Motor neuron (in vitro differentiated cells): ENCODE measurements at regions not wholly inside any gene's neighbourhood (a gene's known extent, or its start where the extent isn't known, plus 50 kb on each side); places are given as distances from the start of the nearest gene placed in this dataset.
"Not testable (repeated sequence)": the region's sequence is repeated elsewhere in the genome, so short reads cannot be mapped to it uniquely, and the experiment has no call there.

Source experiments
- ATAC-seq, 8 experiments: fragments of 200-7000 bp; cut with Tn5 transposase; replicated peaks in 6 of 8; 2 replicates each; pipeline ENCODE4 v1.8.0; 2021; ENCODE audit warnings: mild to moderate bottlenecking in 8 of 8, moderate library complexity in 8 of 8
- H3K27ac ChIP-seq, 2 donors: fragments of 250-450 bp; sonication (Bioruptor Pico); 2 replicates each; pipeline ENCODE4 v1.9.0; 2021; ENCODE audit warnings: antibody characterized with exemption in 2 of 2, mild to moderate bottlenecking in 2 of 2, moderate library complexity in 1 of 2
- H3K4me1 ChIP-seq, 2 donors: fragments of 250-450 bp; sonication (Bioruptor Pico); replicated peaks in 1 of 2; 2 replicates each; pipeline ENCODE4 v1.6.1; 2021; ENCODE audit warnings: antibody characterized with exemption in 2 of 2, mild to moderate bottlenecking in 2 of 2, moderate library complexity in 1 of 2
- H3K4me3 ChIP-seq, 5 donors: fragments of 250-450 bp; sonication (Bioruptor Pico); 2 replicates each; pipeline ENCODE4 v1.9.0; 2021; ENCODE audit warnings: antibody characterized with exemption in 5 of 5, mild to moderate bottlenecking in 5 of 5, moderate library complexity in 4 of 5
- WGBS, 10 experiments: fragments of 450-650 bp; shearing (Covaris generic); methylation state at CpG; one replicate each; pipeline ENCODE4 v1.0.0; 2022; 5-methylcytosine and 5-hydroxymethylcytosine counted together
- in situ Hi-C, 9 experiments: fragments of 400-800 bp; cut with MboI; loops; one replicate each; pipeline ENCODE4 v1.15.0; 2021; ENCODE audit warnings: low sequenced_read_pairs in 9 of 9, low pct_unique_long_range_greater_than_20kb in 2 of 9; ENCODE audit not compliant: unreplicated experiment in 9 of 9

- Histone ChIP-seq H3K4me3 (no peak overlapping the region), H3K27ac (no peak overlapping the region), H3K4me1 (peaks cover 6 to 18% of the 10 kb centered on the region in 2 donors)
- peak in 4 of 8 experiments; percentile 7 to 34 (median 16) for ATAC-seq
- WGBS, 10 experiments = 0 to 100% (median 72%) methylated on average over 1 to 2 of the region's 2 CpGs; no CpG with 5 or more reads in 3 of the 10 experiments
- in situ Hi-C loops = no loop called here
Measured at GRCh38 chr4:13918110-13918509, 290.6 kb upstream of the BOD1L1 start.

GRCh38 chr4:13918991-13919441 lies 291.5 kb upstream of the BOD1L1 start:
- ATAC-seq = peak in 5 of 8 experiments; percentile 8 to 77 (median 39)
- WGBS, 10 experiments = 8 to 100% (median 70%) methylated on average over 2 to 7 of the region's 7 CpGs; no CpG with 5 or more reads in 1 of the 10 experiments
- in situ Hi-C loops = no loop called here
- no peak overlapping the region for H3K27ac ChIP-seq
- H3K4me3 ChIP-seq = no peak overlapping the region
- H3K4me1 ChIP-seq = peaks cover 6 to 18% of the 10 kb centered on the region in 2 donors

DNA sequence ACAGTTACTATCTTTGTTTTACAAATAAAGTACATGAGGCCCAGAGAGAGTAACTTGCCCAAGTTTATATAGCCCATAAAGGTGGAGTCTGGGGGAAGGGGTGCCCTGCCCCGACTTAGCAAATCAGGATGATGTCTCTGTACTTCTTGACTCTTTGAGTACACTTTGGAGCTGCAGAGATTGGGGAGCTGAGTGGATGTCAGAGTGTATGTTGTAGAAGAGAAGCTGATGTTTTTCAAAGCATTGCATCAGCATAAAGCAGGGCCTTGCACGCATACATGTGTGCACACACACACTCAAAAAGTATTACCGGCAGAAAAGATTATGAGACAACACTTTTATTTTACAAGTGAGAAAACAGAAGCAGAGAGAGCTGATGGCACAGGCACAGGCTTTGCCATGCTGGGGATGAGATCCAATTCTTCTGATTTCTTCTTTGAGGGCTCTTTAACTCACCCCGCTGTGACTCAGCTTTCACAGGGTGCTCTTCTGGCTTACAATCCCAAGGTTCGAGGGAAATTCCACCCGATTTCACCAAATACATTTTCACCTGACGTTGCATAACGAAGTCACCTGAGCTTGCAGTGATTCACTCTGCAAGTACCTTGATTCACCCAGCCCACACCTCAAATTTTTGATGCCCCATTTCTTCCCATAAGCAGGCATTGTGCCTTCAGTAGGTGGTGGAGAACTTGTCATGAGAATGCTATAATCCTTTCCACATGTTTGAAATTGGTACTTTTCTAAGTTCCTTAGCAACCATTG lies 292.8 kb upstream of the BOD1L1 start:
- ATAC-seq = peak in 3 of 8 experiments; percentile 40 to 63 (median 50)
- peaks cover 6 to 18% of the 10 kb centered on the region in 2 donors for H3K4me1 ChIP-seq
- in situ Hi-C loops = no loop called here
- H3K4me3 ChIP-seq = no peak overlapping the region
- no peak overlapping the region for H3K27ac ChIP-seq
- 21 to 90% (median 80%) methylated on average over 1 to 8 of the region's 8 CpGs; no CpG with 5 or more reads in 1 of the 10 experiments for WGBS, 10 experiments

DNA sequence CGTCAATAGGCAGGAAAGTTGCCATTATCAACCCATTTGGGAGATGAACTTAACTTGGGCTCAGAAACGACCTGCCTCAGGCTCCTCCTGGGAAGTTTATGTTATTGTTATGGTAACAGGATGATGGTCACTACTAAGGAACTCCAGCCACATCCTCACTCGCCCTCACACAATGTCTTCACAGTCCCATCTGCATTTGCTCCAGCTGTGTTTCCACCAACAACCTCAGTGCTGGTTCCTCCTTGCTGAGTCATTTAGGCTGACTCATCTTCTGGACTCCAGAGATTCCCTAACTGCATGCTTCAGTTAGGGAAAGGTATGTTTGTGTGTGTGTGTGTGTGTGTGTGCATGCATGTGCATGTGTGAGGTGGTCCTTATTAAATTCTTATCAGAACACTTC lies 293.4 kb upstream of the BOD1L1 start:
- Histone ChIP-seq H3K4me1 (peaks cover 6 to 18% of the 10 kb centered on the region in 2 donors), H3K4me3 (no peak overlapping the region), H3K27ac (no peak overlapping the region)
- peak; percentile 67 to 97 (median 88) for ATAC-seq
- WGBS, 10 experiments = 0 to 62% (median 20%) methylated on average over 1 to 3 of the region's 3 CpGs; no CpG with 5 or more reads in 1 of the 10 experiments
- in situ Hi-C loops = no loop called here

DNA sequence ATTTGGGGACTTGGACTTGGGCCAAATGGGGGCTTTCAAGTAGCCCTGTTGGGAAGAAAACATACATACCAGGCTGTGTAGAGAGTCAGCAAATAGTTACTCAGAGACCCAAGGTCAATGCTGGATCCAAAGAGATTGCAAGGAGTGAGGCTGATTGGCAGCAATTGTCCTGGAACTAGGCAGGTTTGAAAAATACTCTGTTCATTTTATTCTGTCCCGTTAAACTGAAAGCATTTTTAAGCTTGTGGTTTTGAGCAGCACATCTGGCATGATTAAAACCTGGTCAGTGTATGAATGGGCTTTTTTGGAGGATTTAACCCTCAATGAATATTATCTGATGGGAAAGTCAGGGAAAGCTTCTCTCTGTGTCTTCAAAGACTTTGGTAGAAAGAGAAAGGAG lies 294.3 kb upstream of the BOD1L1 start:
- Histone ChIP-seq H3K27ac (no peak overlapping the region), H3K4me1 (peaks cover 6 to 18% of the 10 kb centered on the region in 2 donors), H3K4me3 (no peak overlapping the region)
- ATAC-seq = no peak
- in situ Hi-C loops = no loop called here
- 0 to 60% (median 49%) methylated on average over 1 of the region's 1 CpG; no CpG with 5 or more reads in 4 of the 10 experiments for WGBS, 10 experiments

DNA sequence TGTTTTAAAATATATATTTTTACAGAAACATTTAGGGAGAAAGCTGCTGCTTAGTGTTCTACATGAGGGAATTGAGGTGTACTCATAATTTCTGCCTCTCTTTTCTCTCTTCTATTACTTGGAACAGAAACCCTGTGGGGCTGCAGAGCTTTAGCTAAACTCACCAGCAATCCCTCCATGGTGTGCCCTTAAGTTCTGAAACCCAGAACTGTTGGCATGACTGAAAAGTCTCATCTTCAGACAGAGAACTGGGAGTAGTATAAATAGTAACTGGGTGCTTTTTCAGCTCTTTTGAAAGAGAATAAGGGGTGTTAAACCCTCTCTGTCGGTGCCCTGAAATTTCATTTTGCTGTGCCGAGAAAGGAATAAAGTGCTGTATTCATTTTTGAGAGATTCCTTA lies 294.9 kb upstream of the BOD1L1 start:
- no peak for ATAC-seq
- in situ Hi-C loops = no loop called here
- H3K4me1 ChIP-seq = peaks cover 6 to 18% of the 10 kb centered on the region in 2 donors
- WGBS, 10 experiments = 40 to 100% (median 87%) methylated on average over 1 to 2 of the region's 2 CpGs; no CpG with 5 or more reads in 2 of the 10 experiments
- no peak overlapping the region for H3K27ac ChIP-seq
- no peak overlapping the region for H3K4me3 ChIP-seq

GRCh38 chr4:13922873-13923645 lies 295.5 kb upstream of the BOD1L1 start:
- Histone ChIP-seq H3K4me3 (no peak overlapping the region), H3K27ac (no peak overlapping the region), H3K4me1 (peaks cover 6 to 18% of the 10 kb centered on the region in 2 donors)
- ATAC-seq = no peak
- in situ Hi-C loops = no loop called here
- 40 to 100% (median 66%) methylated on average over 1 to 4 of the region's 4 CpGs; no CpG with 5 or more reads in 2 of the 10 experiments for WGBS, 10 experiments

GRCh38 chr4:13924900-13925299 lies 297.4 kb upstream of the BOD1L1 start:
- ATAC-seq, in situ Hi-C loops, H3K27ac ChIP-seq, H3K4me3 ChIP-seq: not testable (repeated sequence)
- H3K4me1 ChIP-seq = peaks cover 4 to 13% of the 10 kb centered on the region in 2 donors
- WGBS, 10 experiments = no CpG with 5 or more reads among the region's 1 CpG

DNA sequence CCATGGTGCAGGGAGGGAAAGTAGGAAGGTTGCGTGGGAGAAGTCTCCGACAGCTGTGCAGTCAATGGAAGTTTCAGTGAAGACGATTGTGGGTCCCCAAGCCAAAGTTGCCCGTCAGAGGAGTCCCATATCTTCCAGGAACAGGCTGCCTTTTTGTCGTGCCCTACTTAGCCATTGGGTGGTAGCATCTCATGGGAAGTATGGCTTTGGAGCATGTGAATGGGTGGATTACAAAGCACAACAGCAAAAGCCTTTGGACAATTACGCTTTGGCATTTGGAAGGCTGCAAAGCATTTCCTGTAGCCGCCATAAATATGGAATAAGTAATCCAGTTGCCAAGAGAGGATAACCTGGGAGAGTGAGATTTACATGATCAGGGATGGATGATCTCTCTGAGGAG lies 300.7 kb upstream of the BOD1L1 start:
- Histone ChIP-seq H3K27ac (no peak overlapping the region), H3K4me3 (no peak overlapping the region), H3K4me1 (no peaks in the 10 kb centered on the region)
- 39 to 100% (median 78%) methylated on average over 1 to 6 of the region's 7 CpGs; no CpG with 5 or more reads in 1 of the 10 experiments for WGBS, 10 experiments
- in situ Hi-C loops = no loop called here
- ATAC-seq = no peak

DNA sequence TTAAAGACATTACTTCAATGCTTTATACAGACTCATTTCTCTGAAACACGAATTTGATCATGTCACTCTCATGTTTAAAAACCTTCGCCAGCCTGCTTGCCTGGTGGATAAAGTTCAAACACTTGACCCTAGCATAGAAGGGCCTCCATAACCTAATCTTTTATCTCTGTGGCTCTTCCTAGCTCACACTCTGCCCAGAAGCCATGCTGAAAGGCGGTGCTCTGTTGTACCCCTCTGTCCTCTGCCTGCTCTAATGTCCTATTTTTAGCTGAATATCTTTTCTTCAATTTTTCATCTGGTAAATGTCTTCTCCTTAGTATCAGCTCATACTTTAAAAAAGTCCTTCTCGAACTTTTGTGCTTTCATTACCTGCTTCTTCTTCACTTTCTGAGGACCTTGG lies 302.6 kb upstream of the BOD1L1 start:
- in situ Hi-C loops = no loop called here

GRCh38 chr4:13933191-13933590 lies 305.7 kb upstream of the BOD1L1 start:
- in situ Hi-C loops = no loop called here
- H3K4me3 ChIP-seq = no peak overlapping the region
- no peak overlapping the region for H3K27ac ChIP-seq
- no peaks in the 10 kb centered on the region for H3K4me1 ChIP-seq
- ATAC-seq = no peak
- 67 to 100% (median 71%) methylated on average over 1 to 2 of the region's 4 CpGs; no CpG with 5 or more reads in 5 of the 10 experiments for WGBS, 10 experiments

More for the DNA sequence above, 302.6 kb upstream of the BOD1L1 start:
- Histone ChIP-seq H3K4me1 (no peaks in the 10 kb centered on the region), H3K4me3 (no peak overlapping the region), H3K27ac (no peak overlapping the region)
- ATAC-seq = no peak
- 39 to 88% (median 67%) methylated on average over 1 to 4 of the region's 4 CpGs for WGBS, 10 experiments

DNA sequence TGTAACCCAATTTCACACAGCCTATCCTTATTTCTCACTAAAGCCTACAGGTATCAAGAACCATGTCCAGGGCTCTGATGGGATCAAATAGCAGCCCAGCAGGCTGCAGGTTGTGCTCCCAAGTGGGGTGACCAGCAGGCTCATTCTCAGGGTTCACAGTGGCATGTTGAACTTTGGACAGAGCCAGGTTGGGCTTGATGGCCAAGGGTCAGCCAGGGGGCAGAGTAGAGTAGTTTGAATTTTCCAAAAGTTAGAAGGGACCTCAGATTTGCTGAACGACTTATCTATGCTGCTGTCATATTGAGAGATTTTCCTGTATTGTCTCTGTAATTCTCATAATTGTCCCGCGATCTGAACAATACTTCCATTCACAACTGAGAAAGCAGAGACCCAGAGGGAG lies 310.8 kb upstream of the BOD1L1 start:
- WGBS, 10 experiments = 17 to 100% (median 83%) methylated on average over 1 to 3 of the region's 3 CpGs; no CpG with 5 or more reads in 3 of the 10 experiments
- Histone ChIP-seq H3K4me3 (no peak overlapping the region), H3K27ac (no peak overlapping the region), H3K4me1 (no peaks in the 10 kb centered on the region)
- no peak for ATAC-seq
- in situ Hi-C loops = no loop called here

DNA sequence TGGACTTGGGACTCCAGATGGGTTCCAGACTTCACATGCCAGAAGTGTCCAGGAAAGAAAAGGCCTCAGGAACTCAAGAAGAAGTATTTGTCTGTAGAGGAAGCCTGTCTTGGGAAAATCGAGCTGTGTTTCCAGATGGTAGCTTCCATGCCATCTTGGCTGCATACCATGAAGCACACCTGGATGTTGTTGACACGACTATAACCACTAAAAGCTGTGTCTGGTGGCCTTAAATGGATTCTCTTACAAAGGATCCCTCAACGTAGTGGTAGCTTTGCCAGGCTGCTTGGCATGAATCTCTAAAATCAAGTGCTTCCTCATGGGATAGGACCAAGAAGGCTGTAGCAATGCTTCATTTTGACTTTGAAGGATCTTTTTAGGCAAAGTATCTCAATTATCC lies 313.4 kb upstream of the BOD1L1 start:
- in situ Hi-C loops = no loop called here
- H3K4me3 ChIP-seq = no peak overlapping the region
- H3K4me1 ChIP-seq = peaks cover 0 to 3% of the 10 kb centered on the region in 2 donors
- 5 to 83% (median 57%) methylated on average over 1 to 3 of the region's 3 CpGs; no CpG with 5 or more reads in 4 of the 10 experiments for WGBS, 10 experiments
- H3K27ac ChIP-seq = no peak overlapping the region
- no peak for ATAC-seq
